HG03064 (cell line): ENCODE measurements at regions not wholly inside any gene's neighbourhood (a gene's known extent, or its start where the extent isn't known, plus 50 kb on each side); places are given as distances from the start of the nearest gene placed in this dataset.
"Not testable (repeated sequence)": the region's sequence is repeated elsewhere in the genome, so short reads cannot be mapped to it uniquely, and the experiment has no call there.

Experiments used
- ATAC-seq: cut with Tn5 transposase; IDR thresholded peaks from one replicate; pipeline ENCODE4 v1.9.1; 2021; ENCODE audit warnings: low read depth; ENCODE audit not compliant: unreplicated experiment

GRCh38 chr18:1036926-1037325, 132.3 kb downstream of the ADCYAP1 start:
- no peak for ATAC-seq

GRCh38 chr18:1037776-1038175, 133.1 kb downstream of the ADCYAP1 start:
- ATAC-seq, result no peak

- no peak for ATAC-seq
These were observed 134.8 kb downstream of the ADCYAP1 start for GRCh38 chr18:1039421-1039820.

GRCh38 chr18:1043039-1043438, 138.4 kb downstream of the ADCYAP1 start:
- not testable (repeated sequence) for ATAC-seq

GRCh38 chr18:1045658-1046057, 141.0 kb downstream of the ADCYAP1 start:
- ATAC-seq, result no peak

DNA sequence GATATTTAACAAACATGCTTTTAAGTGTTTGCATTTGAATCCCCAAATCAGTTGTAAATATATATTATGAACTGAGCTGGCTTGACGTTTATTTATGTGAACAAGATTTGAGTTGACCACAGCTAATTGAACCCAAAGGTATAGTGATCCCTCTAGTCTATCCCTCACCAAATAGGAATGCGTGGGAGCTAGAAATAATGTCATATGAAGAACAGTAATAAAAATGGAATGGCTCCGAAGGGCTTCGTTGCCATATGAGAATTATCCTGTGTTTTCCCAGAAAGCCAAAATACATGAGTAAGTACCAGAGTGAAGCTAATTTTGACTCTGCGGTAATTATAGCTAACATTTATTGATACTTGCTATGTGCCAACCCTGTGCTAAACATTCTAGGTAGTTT, 142.7 kb downstream of the ADCYAP1 start:
- no peak for ATAC-seq

DNA sequence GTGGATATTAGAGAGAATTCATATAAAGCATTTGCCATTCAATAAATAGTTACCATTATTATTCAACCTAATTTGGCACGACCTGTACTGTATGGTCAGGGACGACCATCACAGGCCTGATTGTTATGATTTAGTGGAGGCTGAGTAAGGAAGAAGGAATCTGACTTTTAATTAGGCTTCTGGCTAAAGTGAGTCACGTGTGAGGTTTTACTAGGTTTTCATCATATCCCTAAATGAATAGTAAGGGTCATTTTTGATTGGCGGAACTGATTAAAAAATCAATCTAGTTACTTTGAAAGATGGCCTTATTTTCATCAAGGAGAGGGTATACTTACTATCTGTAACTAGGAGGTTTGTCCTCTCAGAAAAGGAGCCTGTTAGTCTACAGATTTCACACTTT, 143.4 kb downstream of the ADCYAP1 start:
- no peak for ATAC-seq

DNA sequence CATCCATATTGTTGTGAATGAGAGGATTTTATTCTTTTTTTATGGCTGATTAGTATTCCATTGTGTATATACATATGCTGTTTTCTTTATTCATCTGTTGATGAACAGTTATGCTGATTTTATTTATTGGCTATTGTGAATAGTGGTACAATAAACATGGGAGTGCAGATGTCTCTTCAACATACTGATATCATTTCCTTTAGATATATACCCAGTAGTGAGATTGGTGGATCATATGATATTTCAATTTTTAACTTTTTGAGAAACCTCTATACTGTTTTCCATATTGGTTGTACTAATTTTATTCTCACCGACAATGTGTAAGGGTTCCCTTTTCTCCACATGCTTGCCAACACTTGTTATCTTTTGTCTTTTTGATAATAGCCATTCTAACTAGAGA, 144.5 kb downstream of the ADCYAP1 start:
- ATAC-seq, result no peak

DNA sequence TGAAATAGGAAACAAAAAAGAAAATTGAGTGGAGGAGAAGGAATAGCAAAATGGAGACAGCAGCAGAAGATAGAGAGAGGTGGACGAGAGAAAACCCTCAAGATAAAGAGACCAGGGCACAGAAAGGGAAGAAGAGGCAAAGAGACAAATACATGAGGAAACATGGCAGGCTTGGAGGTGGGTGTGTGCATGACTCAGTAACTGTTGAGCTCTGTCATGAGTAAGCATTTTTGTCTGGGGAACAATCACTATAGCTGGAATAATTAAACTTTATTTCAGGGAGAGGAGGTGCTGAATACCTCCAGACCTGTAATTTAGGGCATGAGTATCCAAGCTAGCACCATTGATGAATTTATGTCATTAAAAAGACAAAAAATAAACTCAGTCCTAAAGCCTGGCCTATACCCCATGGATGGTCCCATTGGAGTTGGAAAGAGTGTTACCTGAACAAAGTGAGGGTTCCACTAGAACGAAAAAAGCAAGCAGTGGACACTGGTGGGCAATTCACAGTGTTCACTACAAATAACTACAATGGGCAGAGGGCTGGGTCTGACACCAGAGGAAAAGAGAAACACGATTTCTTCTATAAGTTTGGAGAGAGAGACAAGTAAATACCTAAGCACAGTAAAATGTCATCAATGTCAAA, 145.5 kb downstream of the ADCYAP1 start:
- ATAC-seq, result no peak

DNA sequence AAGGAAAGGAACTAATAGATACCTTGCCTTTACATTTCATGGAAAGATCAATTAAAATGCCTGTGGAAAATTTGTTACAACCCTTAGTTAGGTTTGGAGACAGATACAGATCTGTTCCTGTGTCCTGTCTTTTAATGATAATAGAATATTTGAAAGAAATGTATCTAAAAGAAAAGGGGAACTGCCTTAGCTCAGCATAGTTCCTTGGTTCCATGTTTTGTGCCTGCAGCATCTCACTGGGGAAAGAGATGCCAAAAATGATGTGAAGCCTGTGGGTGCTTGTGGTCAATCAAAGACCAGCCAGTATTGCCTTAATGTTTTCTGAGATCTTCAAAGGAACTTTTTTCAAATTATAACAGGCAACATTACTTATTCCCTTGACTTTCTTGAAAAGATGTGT, 147.6 kb downstream of the ADCYAP1 start:
- ATAC-seq, result no peak

DNA sequence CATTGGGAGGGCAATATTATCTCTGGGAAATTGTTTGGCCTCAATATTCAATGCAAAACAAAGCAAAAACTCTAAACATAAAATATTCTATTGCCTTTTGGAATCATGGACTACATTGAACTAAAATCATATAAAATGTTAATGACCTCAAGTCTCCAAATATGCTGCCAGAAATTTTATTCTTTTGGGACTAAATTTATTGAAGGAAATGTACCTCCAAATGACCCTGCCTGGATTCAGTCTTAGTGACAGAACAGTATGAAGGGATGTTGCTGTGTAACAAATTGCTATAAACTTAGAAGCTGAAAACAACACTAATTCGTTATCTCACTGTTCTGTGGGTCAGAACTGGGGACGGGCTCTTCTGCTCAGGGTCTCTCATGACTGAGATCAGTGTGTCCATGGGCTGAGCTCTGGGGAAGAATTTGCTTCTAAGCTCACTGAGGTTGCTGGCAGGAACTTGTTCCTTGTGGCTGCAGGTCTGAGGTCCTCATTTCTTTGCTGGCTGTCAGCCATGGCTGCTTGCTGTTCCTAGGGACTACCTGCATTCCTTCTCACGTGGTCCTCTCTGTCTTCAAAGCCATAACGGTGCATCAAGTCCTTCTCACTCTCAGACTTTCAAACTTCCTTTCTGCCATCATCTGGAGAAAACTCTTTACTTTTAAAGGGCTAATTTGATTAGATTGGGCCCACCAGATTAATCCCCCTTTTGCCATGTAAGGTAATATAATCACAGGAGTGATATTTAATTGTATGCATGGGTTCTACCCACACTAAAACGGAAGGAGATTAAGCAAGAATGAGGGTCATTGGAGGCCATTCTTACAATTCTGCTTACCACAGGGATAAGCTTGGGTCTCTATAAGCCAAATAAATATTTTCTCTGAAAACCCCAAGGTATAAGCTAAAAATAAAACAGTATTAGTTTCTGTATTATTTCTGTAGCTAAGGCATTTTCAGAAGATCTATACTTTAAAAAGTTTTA, 149.0 kb downstream of the ADCYAP1 start:
- no peak for ATAC-seq

GRCh38 chr18:1056404-1056803, 151.7 kb downstream of the ADCYAP1 start:
- ATAC-seq, result no peak

DNA sequence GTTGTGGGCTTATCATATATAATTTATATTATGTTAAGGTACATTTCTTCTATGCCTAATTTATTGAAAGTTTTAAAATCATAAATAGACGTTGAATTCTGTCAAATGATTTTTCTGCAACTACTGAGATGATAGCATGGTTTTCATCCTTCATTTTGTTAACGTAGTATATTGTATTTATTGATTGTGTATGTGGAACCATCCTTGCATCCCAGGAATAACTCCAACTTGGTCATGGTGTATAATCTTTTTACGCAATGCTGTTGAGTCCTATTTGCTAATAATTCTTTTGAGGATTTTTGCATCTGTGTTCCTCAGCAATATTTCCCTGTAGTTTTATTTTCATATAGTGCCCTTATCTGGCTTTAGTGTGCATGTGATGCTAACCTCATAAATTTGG, 152.7 kb downstream of the ADCYAP1 start:
- ATAC-seq, result no peak

DNA sequence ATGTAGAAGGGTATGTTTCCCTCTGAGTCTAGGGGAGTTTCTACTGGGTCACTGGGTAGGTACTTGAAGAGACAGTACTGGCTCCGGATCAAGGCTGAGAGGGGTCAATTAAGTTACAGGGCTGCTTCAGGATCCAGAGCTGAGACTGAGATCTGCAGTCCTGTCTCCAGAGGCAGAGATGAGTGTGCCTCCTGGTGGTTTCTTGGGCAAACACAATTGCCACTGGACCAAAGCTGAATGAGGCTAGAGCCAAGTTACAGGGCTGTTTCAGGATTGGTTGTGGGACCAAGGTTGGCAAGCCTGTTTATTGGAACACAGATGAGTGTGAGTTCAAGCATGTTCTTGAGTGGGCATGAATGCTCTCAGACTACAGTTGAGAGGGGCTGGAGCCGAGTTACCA, 157.9 kb downstream of the ADCYAP1 start:
- no peak for ATAC-seq

- ATAC-seq, result no peak
These were observed 170.7 kb downstream of the ADCYAP1 start for GRCh38 chr18:1075322-1075721.

DNA sequence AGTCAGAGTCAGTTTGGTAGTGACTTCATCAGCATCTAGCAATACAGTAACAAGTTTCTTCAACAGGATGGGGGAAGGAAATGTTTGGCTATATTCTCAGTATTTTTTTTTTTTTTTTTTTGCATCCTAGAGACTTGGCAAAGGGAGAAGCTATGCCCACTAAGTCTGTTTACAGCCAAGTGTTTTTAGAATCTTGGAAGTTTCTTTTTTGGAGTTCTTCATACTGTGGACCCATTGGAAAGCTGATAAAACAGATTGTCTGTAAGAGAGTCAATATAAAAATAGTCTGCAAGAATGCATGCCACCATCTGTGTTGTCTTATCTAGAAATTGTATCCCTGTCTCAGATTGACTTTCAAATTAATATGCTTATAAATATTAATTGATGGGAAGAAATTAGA, 171.2 kb downstream of the ADCYAP1 start:
- no peak for ATAC-seq

DNA sequence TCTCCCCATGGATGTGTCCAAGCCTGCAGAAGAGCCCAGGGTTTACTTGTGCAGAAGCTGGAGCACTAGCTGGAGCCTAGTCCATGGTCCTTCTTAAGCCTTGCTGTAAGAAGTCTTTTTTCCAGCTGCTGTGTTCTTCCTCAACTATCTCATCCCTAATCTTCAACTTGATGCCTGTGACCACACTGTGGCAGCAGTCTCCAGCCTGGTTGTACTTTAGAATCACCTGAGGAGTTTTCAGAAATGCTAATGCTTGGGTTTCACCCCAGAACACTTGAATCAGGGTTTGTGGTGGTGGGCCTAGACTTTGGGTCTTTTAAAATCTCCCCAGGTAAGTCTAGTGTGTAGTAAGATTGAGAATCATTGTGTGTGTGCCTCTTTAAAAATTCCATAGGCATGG, 173.6 kb downstream of the ADCYAP1 start:
- ATAC-seq, result no peak

- not testable (repeated sequence) for ATAC-seq
These were observed 179.0 kb downstream of the ADCYAP1 start for GRCh38 chr18:1083675-1084074.

DNA sequence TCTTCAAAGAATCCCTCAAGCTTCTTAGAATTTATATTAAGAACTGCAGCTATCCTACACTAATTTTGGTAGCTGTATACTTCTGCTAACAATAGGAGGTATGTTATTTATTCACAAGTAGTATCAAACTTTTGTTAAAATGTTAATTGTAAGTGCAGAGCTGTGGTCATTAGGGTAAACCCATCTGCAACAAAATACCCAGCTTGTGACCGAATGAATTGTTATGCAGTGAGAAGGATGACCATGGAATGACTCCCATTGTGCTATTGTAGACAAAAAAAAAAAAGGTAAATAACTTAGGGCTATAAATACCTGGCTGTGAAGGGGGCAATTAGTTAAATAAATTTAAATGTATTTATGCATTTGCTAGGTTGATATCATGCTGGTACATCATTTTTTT, 186.1 kb downstream of the ADCYAP1 start:
- no peak for ATAC-seq

- no peak for ATAC-seq
These were observed 187.6 kb downstream of the ADCYAP1 start for GRCh38 chr18:1092228-1092627.

DNA sequence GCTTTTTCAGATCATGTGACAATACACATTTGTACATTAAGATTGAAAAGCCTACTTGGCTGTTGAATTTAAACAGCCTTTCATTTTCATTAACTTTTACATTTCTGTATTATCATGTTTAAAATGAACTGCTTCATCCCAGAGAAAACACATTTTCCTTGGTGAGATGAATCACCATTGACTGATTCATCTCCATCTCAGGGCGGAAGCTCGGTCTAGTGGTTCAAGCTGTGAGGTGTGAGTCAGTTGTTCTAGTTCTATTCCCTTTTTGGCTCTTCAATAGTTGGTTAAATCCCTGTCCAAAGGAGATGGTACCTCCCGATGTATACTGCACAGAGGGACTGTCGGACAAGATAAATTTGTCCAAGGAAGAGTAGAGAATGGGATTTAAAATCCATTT, 189.7 kb downstream of the ADCYAP1 start:
- no peak for ATAC-seq
